HEK293 (cell line): ENCODE measurements at regions not wholly inside any gene's neighbourhood (a gene's known extent, or its start where the extent isn't known, plus 50 kb on each side); places are given as distances from the start of the nearest gene placed in this dataset.

Experiments used
- CTCF ChIA-PET: fragments of 350-600 bp; formaldehyde crosslinking; extraction: SDS; loops from one replicate; lab custom pipeline; 2021; ENCODE audit warnings: antibody characterized with exemption; lab: Yijun Ruan, JAX
- POLR2A ChIA-PET: fragments of 300-600 bp; formaldehyde crosslinking; extraction: SDS; loops from one replicate; lab custom pipeline; 2020; ENCODE audit warnings: antibody characterized with exemption, inconsistent platforms; lab: Yijun Ruan, JAX
- H3K27ac ChIP-seq: fragments of 200-500 bp; sonication (Bioruptor generic); 2 replicates; pipeline ENCODE4 v1.5.1; 2014; ENCODE audit warnings: low read depth, low read length, control low read depth, inconsistent platforms; ENCODE audit errors: extremely low read depth
- H3K36me3 ChIP-seq, 2 experiments: fragments of 200-500 bp in 1 of 2; sonication (Bioruptor generic) in 1 of 2; 1 replicate in 1 of 2; 2 replicates in 1 of 2; pipeline ENCODE4 v1.5.1; 2014 to 2017; ENCODE audit warnings: inconsistent platforms in 2 of 2, low read length in 2 of 2; ENCODE audit not compliant: control insufficient read depth in 2 of 2, insufficient read depth in 1 of 2
- H3K4me1 ChIP-seq: fragments of 200-500 bp; sonication (Bioruptor generic); 2 replicates; pipeline ENCODE4 v1.5.1; 2014; ENCODE audit warnings: mild to moderate bottlenecking, low read length, inconsistent platforms; ENCODE audit not compliant: control insufficient read depth, insufficient read depth
- H3K4me3 ChIP-seq: 2 replicates; pipeline ENCODE4 v1.5.1; 2011; ENCODE audit warnings: low read depth, mild to moderate bottlenecking, control low read depth, low read length, moderate library complexity
- H3K9me3 ChIP-seq: fragments of 200-500 bp; sonication (Bioruptor generic); 2 replicates; pipeline ENCODE4 v1.5.1; 2014; ENCODE audit warnings: low read depth, low read length, inconsistent platforms; ENCODE audit not compliant: control insufficient read depth, insufficient read depth
- BCL11B ChIP-seq: fragments of 450-650 bp; formaldehyde crosslinking; IDR thresholded peaks from 2 replicates; pipeline ENCODE4 v1.5.1; 2016; ENCODE audit warnings: low read depth, missing biosample characterization, missing genetic modification characterization
- GLIS2 ChIP-seq: fragments of 450-650 bp; formaldehyde crosslinking; IDR thresholded peaks from 2 replicates; pipeline ENCODE4 v1.5.1; 2016; ENCODE audit warnings: missing biosample characterization, missing genetic modification characterization
- HIC1 ChIP-seq: fragments of 450-650 bp; formaldehyde crosslinking; IDR thresholded peaks from 2 replicates; pipeline ENCODE4 v1.5.1; 2016; ENCODE audit warnings: missing biosample characterization, missing genetic modification characterization
- HOXC10 ChIP-seq: sonication (generic); formaldehyde crosslinking; IDR thresholded peaks from 2 replicates; pipeline ENCODE4 v1.8.1; 2023; ENCODE audit warnings: mild to moderate bottlenecking, missing genetic modification reagents
- KLF10 ChIP-seq: fragments of 450-650 bp; IDR thresholded peaks from 2 replicates; pipeline ENCODE4 v1.5.1; 2018; ENCODE audit warnings: missing biosample characterization, mild to moderate bottlenecking, missing genetic modification characterization
- KLF16 ChIP-seq: fragments of 450-650 bp; formaldehyde crosslinking; IDR thresholded peaks from 2 replicates; pipeline ENCODE4 v1.5.1; 2017; ENCODE audit warnings: missing biosample characterization, missing genetic modification characterization
- TCF7L2 ChIP-seq: IDR thresholded peaks from 2 replicates; pipeline ENCODE4 v1.6.1; 2011; ENCODE audit warnings: low read depth, mild to moderate bottlenecking, inconsistent platforms, low read length, moderate library complexity, borderline replicate concordance
- ZBTB21 ChIP-seq: fragments of 450-650 bp; formaldehyde crosslinking; IDR thresholded peaks from 2 replicates; pipeline ENCODE4 v1.5.1; 2017; ENCODE audit warnings: missing biosample characterization, missing genetic modification characterization
- ZBTB26 ChIP-seq: fragments of 450-650 bp; formaldehyde crosslinking; optimal IDR thresholded peaks from 2 replicates; pipeline ENCODE3; 2016; ENCODE audit warnings: missing biosample characterization, mild to moderate bottlenecking, missing genetic modification characterization
- ZBTB48 ChIP-seq: fragments of 450-650 bp; formaldehyde crosslinking; IDR thresholded peaks from 2 replicates; pipeline ENCODE4 v1.5.1; 2016; ENCODE audit warnings: missing biosample characterization, missing genetic modification characterization
- ZBTB6 ChIP-seq: fragments of 450-650 bp; formaldehyde crosslinking; IDR thresholded peaks from 2 replicates; pipeline ENCODE4 v1.5.1; 2017; ENCODE audit warnings: missing biosample characterization, missing genetic modification characterization
- ZNF138 ChIP-seq: fragments of 450-650 bp; formaldehyde crosslinking; IDR thresholded peaks from 2 replicates; pipeline ENCODE4 v1.5.1; 2016; ENCODE audit warnings: missing biosample characterization, missing genetic modification characterization, borderline replicate concordance
- ZNF19 ChIP-seq: fragments of 450-650 bp; formaldehyde crosslinking; IDR thresholded peaks from 2 replicates; pipeline ENCODE4; 2016; ENCODE audit warnings: missing biosample characterization, missing genetic modification characterization, low read depth
- ZNF2 ChIP-seq: fragments of 450-650 bp; formaldehyde crosslinking; IDR thresholded peaks from 2 replicates; pipeline ENCODE4 v1.5.1; 2016; ENCODE audit warnings: missing biosample characterization, missing genetic modification characterization
- ZNF214 ChIP-seq: fragments of 450-650 bp; formaldehyde crosslinking; IDR thresholded peaks from 2 replicates; pipeline ENCODE4 v1.5.1; 2017; ENCODE audit warnings: missing biosample characterization, mild to moderate bottlenecking, missing genetic modification characterization, borderline replicate concordance
- ZNF223 ChIP-seq: fragments of 450-650 bp; formaldehyde crosslinking; IDR thresholded peaks from 2 replicates; pipeline ENCODE4 v1.5.1; 2016; ENCODE audit warnings: missing biosample characterization, missing genetic modification characterization
- ZNF248 ChIP-seq: fragments of 450-650 bp; formaldehyde crosslinking; IDR thresholded peaks from 2 replicates; pipeline ENCODE4 v1.5.1; 2017; ENCODE audit warnings: missing biosample characterization, missing genetic modification characterization
- ZNF311 ChIP-seq: fragments of 450-650 bp; formaldehyde crosslinking; IDR thresholded peaks from 2 replicates; pipeline ENCODE4 v1.5.1; 2017; ENCODE audit warnings: missing biosample characterization, missing genetic modification characterization, borderline replicate concordance
- ZNF324 ChIP-seq: fragments of 450-650 bp; formaldehyde crosslinking; IDR thresholded peaks from 2 replicates; pipeline ENCODE4 v1.5.1; 2016; ENCODE audit warnings: missing biosample characterization, missing genetic modification characterization
- ZNF354C ChIP-seq: fragments of 450-650 bp; formaldehyde crosslinking; IDR thresholded peaks from 2 replicates; pipeline ENCODE4 v1.5.1; 2016; ENCODE audit warnings: missing biosample characterization, missing genetic modification characterization, low read depth, borderline replicate concordance
- ZNF394 ChIP-seq: fragments of 450-650 bp; formaldehyde crosslinking; IDR thresholded peaks from 2 replicates; pipeline ENCODE4 v1.5.1; 2016; ENCODE audit warnings: missing biosample characterization, missing genetic modification characterization, mild to moderate bottlenecking, moderate library complexity, borderline replicate concordance
- ZNF521 ChIP-seq: fragments of 450-650 bp; formaldehyde crosslinking; IDR thresholded peaks from 2 replicates; pipeline ENCODE4 v1.5.1; 2017; ENCODE audit warnings: missing biosample characterization, mild to moderate bottlenecking, missing genetic modification characterization
- ZNF558 ChIP-seq: fragments of 450-650 bp; formaldehyde crosslinking; IDR thresholded peaks from 2 replicates; pipeline ENCODE4 v1.5.1; 2016; ENCODE audit warnings: missing biosample characterization, missing genetic modification characterization
- ZNF76 ChIP-seq: fragments of 450-650 bp; formaldehyde crosslinking; IDR thresholded peaks from 2 replicates; pipeline ENCODE4; 2016; ENCODE audit warnings: low read depth, missing biosample characterization, missing genetic modification characterization, borderline replicate concordance
- ZNF777 ChIP-seq: fragments of 450-650 bp; formaldehyde crosslinking; IDR thresholded peaks from 2 replicates; pipeline ENCODE4 v1.5.1; 2017; ENCODE audit warnings: missing biosample characterization, missing genetic modification characterization, borderline replicate concordance
- ZNF785 ChIP-seq: fragments of 450-650 bp; formaldehyde crosslinking; IDR thresholded peaks from 2 replicates; pipeline ENCODE4 v1.5.1; 2016; ENCODE audit warnings: missing biosample characterization, missing genetic modification characterization
- ZNF791 ChIP-seq: fragments of 450-650 bp; formaldehyde crosslinking; IDR thresholded peaks from 2 replicates; pipeline ENCODE4 v1.5.1; 2016; ENCODE audit warnings: missing biosample characterization, missing genetic modification characterization

GRCh38 chr2:138235041-138235440 lies 266.5 kb upstream of the SPOPL start:
- TF ChIP-seq ZNF76 (tag by site-specific recombination) (no peak), ZNF324 (tag by site-specific recombination) (no peak), ZNF2 (tag by site-specific recombination) (no peak), ZNF521 (tag by site-specific recombination) (no peak), ZNF311 (tag by site-specific recombination) (no peak), ZBTB6 (tag by site-specific recombination) (no peak), ZBTB26 (no peak), ZNF223 (tag by site-specific recombination) (no peak), KLF10 (tag by site-specific recombination) (no peak), ZNF558 (tag by site-specific recombination) (no peak), GLIS2 (no peak), ZNF791 (tag by site-specific recombination) (no peak), ZNF138 (tag by site-specific recombination) (no peak), ZNF354C (tag by site-specific recombination) (no peak), ZNF777 (no peak)
- TF ChIP-seq, all 188 proteins: peak for 0
- Histone ChIP-seq H3K4me3 (no peak overlapping the region), H3K27ac (no peak overlapping the region), H3K4me1 (no peaks in the 10 kb centered on the region), H3K36me3 (no peaks in the 10 kb centered on the region), H3K9me3 (no peaks in the 10 kb centered on the region)
- CTCF ChIA-PET, result no interaction called here
- POLR2A ChIA-PET, result no interaction called here

DNA sequence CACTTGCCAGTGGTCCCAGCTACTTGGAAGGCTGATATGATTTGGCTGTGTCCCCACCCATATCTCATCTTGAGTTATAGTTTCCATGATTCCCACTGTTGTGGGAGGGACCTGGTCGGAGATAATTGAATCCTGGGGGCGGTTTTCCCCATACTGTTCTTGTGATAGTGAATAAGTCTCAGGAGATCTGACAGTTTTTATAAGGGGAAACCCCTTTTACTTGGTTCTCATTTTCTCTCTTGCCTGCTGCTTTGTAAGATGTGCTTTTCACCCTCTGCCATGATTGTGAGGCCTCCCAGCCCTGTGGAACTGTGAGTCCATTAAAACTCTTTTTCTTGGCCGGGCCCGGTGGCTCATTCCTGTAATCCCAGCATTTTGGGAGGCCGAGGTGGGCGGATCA lies 265.4 kb upstream of the SPOPL start:
- ChIA-PET POLR2A (no interaction called here), CTCF (interaction anchor here (0.6 to 0.8 kb wide), 2 partner anchors 16 to 139 kb away, joined by 3 to 4 read pairs; no protein-coding TSS in a partner anchor)

More for the DNA sequence above, 265.4 kb upstream of the SPOPL start:
- no peak overlapping the region for H3K27ac ChIP-seq
- no peaks in the 10 kb centered on the region for H3K9me3 ChIP-seq
- TF ChIP-seq ZBTB48 (tag by site-specific recombination) (no peak), ZNF214 (tag by site-specific recombination) (no peak), TCF7L2 (no peak), ZNF394 (tag by site-specific recombination) (no peak), HOXC10 (no peak), BCL11B (tag by site-specific recombination) (no peak), ZNF19 (tag by site-specific recombination) (no peak), ZNF248 (tag by site-specific recombination) (no peak), KLF16 (tag by site-specific recombination) (no peak), ZBTB21 (tag by site-specific recombination) (no peak), ZNF785 (tag by site-specific recombination) (no peak), HIC1 (no peak)
- no peak overlapping the region for H3K4me3 ChIP-seq
- H3K4me1 ChIP-seq, result no peaks in the 10 kb centered on the region
- no peaks in the 10 kb centered on the region for H3K36me3 ChIP-seq
